ENCODE measurements at regions not wholly inside any gene's neighbourhood (a gene's known extent, or its start where the extent isn't known, plus 50 kb on each side); places are given as distances from the start of the nearest gene placed in this dataset.

- no peak for TF ChIP-seq CTCF (IDR thresholded peaks at IDR 0.05; ENCODE audit: insufficient read depth, low read length)
- H3K4me3 ChIP-seq (ENCODE audit: low read depth, low read length) = no peak overlapping the region
- no peak for DNase-seq (ENCODE audit: low read depth)
Observed at GRCh38 chr2:22198381-22199283, 1074.9 kb downstream of the TDRD15 start.

GRCh38 chr2:22199994-22200393, 1076.2 kb downstream of the TDRD15 start:
- H3K4me3 ChIP-seq (ENCODE audit: low read depth, low read length) = no peak overlapping the region
- DNase-seq (ENCODE audit: low read depth) = no peak
- TF ChIP-seq CTCF (IDR thresholded peaks at IDR 0.05; ENCODE audit: insufficient read depth, low read length) = no peak

- no peak for DNase-seq (ENCODE audit: low read depth)
- no peak overlapping the region for H3K4me3 ChIP-seq (ENCODE audit: low read depth, low read length)
Observed at GRCh38 chr2:22209545-22209944, 1085.8 kb downstream of the TDRD15 start.

GRCh38 chr2:22213237-22213636, 1089.5 kb downstream of the TDRD15 start:
- TF ChIP-seq CTCF (IDR thresholded peaks at IDR 0.05; ENCODE audit: insufficient read depth, low read length) = no peak
- no peak overlapping the region for H3K4me3 ChIP-seq (ENCODE audit: low read depth, low read length)
- no peak for DNase-seq (ENCODE audit: low read depth)

More at GRCh38 chr2:22209545-22209944, 1085.8 kb downstream of the TDRD15 start:
- TF ChIP-seq CTCF (IDR thresholded peaks at IDR 0.05; ENCODE audit: insufficient read depth, low read length) = no peak

GRCh38 chr2:22215517-22215916, 1091.7 kb downstream of the TDRD15 start:
- TF ChIP-seq CTCF (IDR thresholded peaks at IDR 0.05; ENCODE audit: insufficient read depth, low read length) = no peak
- DNase-seq (ENCODE audit: low read depth) = no peak

GRCh38 chr2:22217881-22218280, 1094.1 kb downstream of the TDRD15 start:
- no peak for DNase-seq (ENCODE audit: low read depth)
- no peak overlapping the region for H3K4me3 ChIP-seq (ENCODE audit: low read depth, low read length)
- no peak for TF ChIP-seq CTCF (IDR thresholded peaks at IDR 0.05; ENCODE audit: insufficient read depth, low read length)

More at GRCh38 chr2:22215517-22215916, 1091.7 kb downstream of the TDRD15 start:
- no peak overlapping the region for H3K4me3 ChIP-seq (ENCODE audit: low read depth, low read length)

Measured in fibroblast of the aortic adventitia (primary cell).